ENCODE measurements at regions not wholly inside any gene's neighbourhood (a gene's known extent, or its start where the extent isn't known, plus 50 kb on each side); places are given as distances from the start of the nearest gene placed in this dataset.

DNA sequence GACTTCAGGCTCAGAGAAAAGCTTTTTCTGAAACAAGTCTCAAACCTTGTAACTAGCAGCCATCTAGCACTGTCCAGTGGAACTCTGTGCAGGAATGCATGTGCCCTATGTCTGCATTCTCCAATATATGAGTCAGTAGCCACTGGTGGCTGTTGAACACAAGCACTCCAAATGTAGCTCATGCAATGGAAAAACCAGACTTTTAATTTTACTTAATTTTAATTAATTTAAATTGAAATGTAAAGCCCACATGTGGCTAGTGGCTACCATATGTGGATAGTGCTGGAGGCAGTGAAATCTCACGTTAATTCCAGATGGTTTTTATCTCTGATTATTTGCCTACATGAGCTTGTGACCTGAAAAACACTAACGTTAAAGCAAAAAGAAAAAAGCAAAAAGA lies 225.1 kb downstream of the GATA3 start:
- TF ChIP-seq EZH2 (IDR thresholded peaks at IDR 0.05; ENCODE audit: borderline replicate concordance, low read depth, low read length, severe bottlenecking) (no peak), POLR2A (IDR thresholded peaks at IDR 0.05; ENCODE audit: low read depth, low read length) (no peak), POLR2AphosphoS5 (IDR thresholded peaks at IDR 0.05; ENCODE audit: insufficient read depth, low read depth, low read length) (no peak), MYC (IDR thresholded peaks at IDR 0.05; ENCODE audit: low read depth, low read length) (no peak), JUN (IDR thresholded peaks at IDR 0.05; ENCODE audit: borderline replicate concordance, insufficient read depth, insufficient read length, low read depth) (no peak)
- TF ChIP-seq, protein P1, sequence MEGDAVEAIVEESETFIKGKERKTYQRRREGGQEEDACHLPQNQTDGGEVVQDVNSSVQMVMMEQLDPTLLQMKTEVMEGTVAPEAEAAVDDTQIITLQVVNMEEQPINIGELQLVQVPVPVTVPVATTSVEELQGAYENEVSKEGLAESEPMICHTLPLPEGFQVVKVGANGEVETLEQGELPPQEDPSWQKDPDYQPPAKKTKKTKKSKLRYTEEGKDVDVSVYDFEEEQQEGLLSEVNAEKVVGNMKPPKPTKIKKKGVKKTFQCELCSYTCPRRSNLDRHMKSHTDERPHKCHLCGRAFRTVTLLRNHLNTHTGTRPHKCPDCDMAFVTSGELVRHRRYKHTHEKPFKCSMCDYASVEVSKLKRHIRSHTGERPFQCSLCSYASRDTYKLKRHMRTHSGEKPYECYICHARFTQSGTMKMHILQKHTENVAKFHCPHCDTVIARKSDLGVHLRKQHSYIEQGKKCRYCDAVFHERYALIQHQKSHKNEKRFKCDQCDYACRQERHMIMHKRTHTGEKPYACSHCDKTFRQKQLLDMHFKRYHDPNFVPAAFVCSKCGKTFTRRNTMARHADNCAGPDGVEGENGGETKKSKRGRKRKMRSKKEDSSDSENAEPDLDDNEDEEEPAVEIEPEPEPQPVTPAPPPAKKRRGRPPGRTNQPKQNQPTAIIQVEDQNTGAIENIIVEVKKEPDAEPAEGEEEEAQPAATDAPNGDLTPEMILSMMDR (IDR thresholded peaks at IDR 0.05; ENCODE audit: extremely low read depth in 1 of 2, insufficient read depth in 1 of 2, low read depth in 1 of 2, low read length in 2 of 2), result no peak
- TF ChIP-seq, protein P2, sequence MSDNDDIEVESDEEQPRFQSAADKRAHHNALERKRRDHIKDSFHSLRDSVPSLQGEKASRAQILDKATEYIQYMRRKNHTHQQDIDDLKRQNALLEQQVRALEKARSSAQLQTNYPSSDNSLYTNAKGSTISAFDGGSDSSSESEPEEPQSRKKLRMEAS (IDR thresholded peaks at IDR 0.05; ENCODE audit: insufficient read depth, insufficient read length), result no peak

Data from endothelial cell of umbilical vein (primary cell).